H1 (cell line): ENCODE measurements at regions not wholly inside any gene's neighbourhood (a gene's known extent, or its start where the extent isn't known, plus 50 kb on each side); places are given as distances from the start of the nearest gene placed in this dataset.

ENCODE experiments used
- BRCA1 ChIP-seq: IDR thresholded peaks from 2 replicates; pipeline ENCODE4 v1.6.1; 2012; ENCODE audit warnings: low read depth, low read length, improper control_type of control experiment
- E2F6 ChIP-seq: IDR thresholded peaks from 2 replicates; pipeline ENCODE4 v1.6.1; 2012; ENCODE audit warnings: inconsistent platforms
- EP300 ChIP-seq, 2 experiments: IDR thresholded peaks; 1 replicate in 1 of 2; 2 replicates in 1 of 2; pipeline ENCODE4 v1.6.1; 2011 to 2012; ENCODE audit warnings: low read depth in 2 of 2, low read length in 2 of 2, mild to moderate bottlenecking in 2 of 2, borderline replicate concordance in 1 of 2, inconsistent platforms in 1 of 2, moderate library complexity in 1 of 2

- TF ChIP-seq E2F6 (no peak), BRCA1 (no peak), EP300 (IDR thresholded peaks at IDR 0.05; ENCODE audit: borderline replicate concordance in 1 of 2, low read depth in 2 of 2, low read length in 2 of 2) (no peak)
- TF ChIP-seq, all 59 proteins: peak for 0
Measured at GRCh38 chr1:103341377-103341880, 184.1 kb upstream of the RNPC3 start (continued).
